WERI-Rb-1 (cell line): ENCODE measurements at regions not wholly inside any gene's neighbourhood (a gene's known extent, or its start where the extent isn't known, plus 50 kb on each side); places are given as distances from the start of the nearest gene placed in this dataset.
"Not testable (repeated sequence)": the region's sequence is repeated elsewhere in the genome, so short reads cannot be mapped to it uniquely, and the experiment has no call there.

Experiments used
- DNase-seq: peaks from one replicate; pipeline ENCODE4 v3.0.0-alpha.2; 2020
- H3K27ac ChIP-seq: fragments of 250-450 bp; sonication (Bioruptor Pico); 2 replicates; pipeline ENCODE4 v1.5.1; 2020; ENCODE audit warnings: mild to moderate bottlenecking, moderate library complexity
- H3K27me3 ChIP-seq: fragments of 250-450 bp; sonication (Bioruptor Pico); 2 replicates; pipeline ENCODE4 v1.5.1; 2021; ENCODE audit warnings: mild to moderate bottlenecking, low read depth, moderate library complexity; ENCODE audit not compliant: insufficient read depth, severe bottlenecking
- H3K36me3 ChIP-seq: fragments of 250-450 bp; sonication (Bioruptor Pico); 2 replicates; pipeline ENCODE4 v1.5.1; 2020; ENCODE audit warnings: mild to moderate bottlenecking, moderate library complexity
- H3K4me3 ChIP-seq: 2 replicates; pipeline ENCODE4 v1.5.1; 2011; ENCODE audit warnings: low read depth, mild to moderate bottlenecking, control low read depth, low read length
- H3K9me3 ChIP-seq: fragments of 250-450 bp; sonication (Bioruptor Pico); 2 replicates; pipeline ENCODE4 v1.5.1; 2021; ENCODE audit warnings: mild to moderate bottlenecking, moderate library complexity; ENCODE audit not compliant: severe bottlenecking
- TF ChIP-seq, protein P1 (sequence below): IDR thresholded peaks from 2 replicates; pipeline ENCODE4 v1.5.1; 2011; ENCODE audit warnings: low read depth, mild to moderate bottlenecking, control low read depth, inconsistent platforms, low read length

DNA sequence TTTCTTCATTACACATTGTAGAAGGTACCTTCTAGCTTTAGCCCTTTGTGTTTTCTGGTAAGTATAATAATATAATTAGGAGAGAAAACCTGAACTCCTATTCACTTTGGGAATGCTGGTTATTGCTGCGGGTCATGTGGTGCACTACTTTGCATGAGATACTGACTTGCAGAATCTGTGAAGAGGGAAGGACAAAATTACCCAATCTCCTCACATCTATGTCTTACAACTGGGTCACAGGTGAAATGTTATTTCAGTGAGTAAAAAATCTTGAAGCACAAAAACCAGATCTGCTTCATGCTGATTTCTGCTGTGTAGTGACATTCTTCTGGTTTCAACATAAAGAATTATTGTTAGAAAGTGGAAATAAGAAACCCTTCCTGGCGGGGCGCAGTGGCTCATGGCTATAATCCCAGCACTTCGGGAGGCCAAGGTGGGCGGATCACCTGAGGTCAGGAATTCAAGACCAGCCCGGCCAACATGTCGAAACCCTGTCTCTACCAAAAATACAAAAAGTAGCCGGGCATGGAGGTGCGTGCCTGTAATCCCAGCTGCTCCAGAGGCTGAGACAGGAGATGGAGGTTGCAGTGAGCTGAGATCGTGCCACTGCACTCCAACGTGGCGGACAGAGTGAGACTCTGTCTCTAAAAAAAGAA lies 211.0 kb upstream of the REG3G start:
- Histone ChIP-seq H3K4me3 (no peak overlapping the region), H3K27me3 (no peaks in the 10 kb centered on the region), H3K36me3 (no peaks in the 10 kb centered on the region), H3K9me3 (no peaks in the 10 kb centered on the region), H3K27ac (no peak overlapping the region)
- TF ChIP-seq, protein P1, sequence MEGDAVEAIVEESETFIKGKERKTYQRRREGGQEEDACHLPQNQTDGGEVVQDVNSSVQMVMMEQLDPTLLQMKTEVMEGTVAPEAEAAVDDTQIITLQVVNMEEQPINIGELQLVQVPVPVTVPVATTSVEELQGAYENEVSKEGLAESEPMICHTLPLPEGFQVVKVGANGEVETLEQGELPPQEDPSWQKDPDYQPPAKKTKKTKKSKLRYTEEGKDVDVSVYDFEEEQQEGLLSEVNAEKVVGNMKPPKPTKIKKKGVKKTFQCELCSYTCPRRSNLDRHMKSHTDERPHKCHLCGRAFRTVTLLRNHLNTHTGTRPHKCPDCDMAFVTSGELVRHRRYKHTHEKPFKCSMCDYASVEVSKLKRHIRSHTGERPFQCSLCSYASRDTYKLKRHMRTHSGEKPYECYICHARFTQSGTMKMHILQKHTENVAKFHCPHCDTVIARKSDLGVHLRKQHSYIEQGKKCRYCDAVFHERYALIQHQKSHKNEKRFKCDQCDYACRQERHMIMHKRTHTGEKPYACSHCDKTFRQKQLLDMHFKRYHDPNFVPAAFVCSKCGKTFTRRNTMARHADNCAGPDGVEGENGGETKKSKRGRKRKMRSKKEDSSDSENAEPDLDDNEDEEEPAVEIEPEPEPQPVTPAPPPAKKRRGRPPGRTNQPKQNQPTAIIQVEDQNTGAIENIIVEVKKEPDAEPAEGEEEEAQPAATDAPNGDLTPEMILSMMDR, result no peak
- DNase-seq, result no peak

DNA sequence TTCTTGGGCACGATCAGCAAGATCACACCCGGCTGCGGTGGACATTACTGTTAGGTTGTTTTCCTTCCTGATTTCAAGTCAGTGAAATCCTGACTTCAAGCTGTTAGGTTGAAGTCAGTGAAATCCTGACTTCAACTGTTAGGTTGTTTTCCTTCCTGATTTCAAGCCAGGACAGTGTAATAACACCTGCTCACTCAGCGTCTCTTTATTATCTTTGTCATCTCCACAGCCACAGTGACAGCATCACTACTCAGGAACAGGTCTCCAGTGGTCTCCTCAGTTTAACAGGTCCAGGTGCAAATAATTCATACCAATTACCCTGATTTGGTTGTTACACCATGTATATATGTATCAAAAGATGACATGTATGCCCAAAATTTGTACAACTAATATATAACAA lies 208.1 kb upstream of the REG3G start:
- Histone ChIP-seq H3K27ac (no peak overlapping the region), H3K9me3 (no peaks in the 10 kb centered on the region), H3K4me3 (no peak overlapping the region), H3K27me3 (no peaks in the 10 kb centered on the region), H3K36me3 (no peaks in the 10 kb centered on the region)
- DNase-seq, result no peak
- TF ChIP-seq, protein P1, result no peak

DNA sequence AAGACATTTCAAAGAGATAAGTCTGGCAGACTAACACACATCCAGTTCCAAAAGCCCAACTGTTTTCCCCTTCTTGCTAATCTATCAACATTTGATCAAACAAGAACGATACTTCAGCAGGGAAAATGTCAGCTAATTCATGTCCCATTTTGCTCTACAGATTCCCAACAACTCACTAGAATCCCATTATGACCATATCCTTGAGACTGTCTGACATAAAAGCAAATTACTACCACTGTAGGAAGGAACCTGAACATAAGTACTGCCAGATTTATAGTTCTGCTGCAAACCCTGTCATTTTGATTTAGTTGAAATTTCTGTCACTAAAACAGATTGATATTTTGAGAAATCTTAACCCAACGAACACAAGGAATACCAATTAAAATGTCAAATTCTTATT lies 193.0 kb upstream of the REG3G start:
- no peak overlapping the region for H3K27ac ChIP-seq
- no peaks in the 10 kb centered on the region for H3K27me3 ChIP-seq

DNA sequence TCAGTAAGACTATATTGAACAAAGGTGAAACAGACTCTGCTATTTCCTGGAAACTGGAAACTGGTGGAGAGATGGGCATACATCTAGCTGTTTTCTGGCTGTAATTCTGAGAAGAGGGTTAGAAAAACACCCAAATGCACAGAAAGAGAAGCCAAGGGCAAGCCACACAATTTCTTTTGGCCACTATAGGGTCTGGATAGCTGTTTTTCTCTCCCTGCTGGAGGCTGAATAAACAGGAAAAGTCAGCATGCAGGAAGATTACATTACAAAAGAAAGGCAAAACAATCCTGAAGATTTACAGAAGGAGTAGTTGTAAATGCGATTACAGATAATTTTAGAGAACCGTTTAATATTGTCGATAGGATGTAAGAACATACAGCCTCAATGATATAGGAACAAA lies 186.2 kb upstream of the REG3G start:
- TF ChIP-seq, protein P1, result no peak
- Histone ChIP-seq H3K4me3 (no peak overlapping the region), H3K9me3 (peaks cover 2% of the 10 kb centered on the region), H3K27ac (no peak overlapping the region), H3K36me3 (no peaks in the 10 kb centered on the region), H3K27me3 (no peaks in the 10 kb centered on the region)
- no peak for DNase-seq

More for the DNA sequence above, 193.0 kb upstream of the REG3G start:
- TF ChIP-seq, protein P1, result no peak
- no peaks in the 10 kb centered on the region for H3K9me3 ChIP-seq
- H3K4me3 ChIP-seq, result no peak overlapping the region
- no peak for DNase-seq
- no peaks in the 10 kb centered on the region for H3K36me3 ChIP-seq

DNA sequence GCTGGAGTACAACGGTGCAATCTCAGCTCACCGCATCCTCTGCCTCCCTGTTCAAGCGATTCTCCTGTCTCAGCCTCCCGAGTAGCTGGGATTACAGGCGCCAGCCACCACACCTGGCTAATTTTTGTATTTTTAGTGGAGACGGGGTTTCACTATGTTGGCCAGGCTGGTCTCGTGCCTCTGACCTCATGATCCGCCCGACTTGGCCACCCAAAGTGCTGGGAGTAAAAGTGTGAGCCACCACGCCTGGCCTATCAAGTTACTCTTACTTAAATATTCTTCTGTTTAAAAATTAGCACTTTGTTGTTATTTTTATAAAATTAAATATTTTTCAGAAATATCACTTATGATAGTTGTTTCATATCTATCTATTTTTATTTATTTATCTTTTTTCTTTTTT lies 185.2 kb upstream of the REG3G start:
- not testable (repeated sequence) for H3K27me3 ChIP-seq, H3K4me3 ChIP-seq, H3K9me3 ChIP-seq, H3K36me3 ChIP-seq, H3K27ac ChIP-seq, DNase-seq

DNA sequence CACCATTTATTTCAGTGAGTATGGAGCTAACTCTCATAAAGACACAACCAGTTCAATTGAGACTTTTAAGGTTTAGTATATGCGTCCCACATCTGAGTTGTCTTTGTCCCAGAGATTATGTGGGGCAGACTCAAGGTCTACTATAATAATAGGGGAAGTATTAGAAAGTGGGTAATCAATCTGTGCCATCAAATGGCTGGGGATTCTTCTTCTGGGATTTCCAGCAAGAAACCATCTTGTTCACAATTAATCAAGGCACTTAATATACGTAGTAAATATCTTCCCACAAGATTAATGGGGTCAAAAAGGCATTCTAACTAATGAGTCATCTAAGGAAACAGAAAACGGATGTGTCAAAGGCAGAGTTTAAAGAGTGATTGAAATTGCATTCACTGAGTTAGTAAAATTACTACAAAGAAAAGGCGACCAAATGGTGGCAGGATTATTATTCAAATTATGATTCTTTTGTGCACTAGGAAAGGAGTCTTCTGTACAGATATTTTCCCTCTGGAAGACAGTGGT lies 179.8 kb upstream of the REG3G start:
- Histone ChIP-seq H3K27me3 (no peaks in the 10 kb centered on the region), H3K27ac (no peak overlapping the region), H3K9me3 (no peaks in the 10 kb centered on the region), H3K4me3 (no peak overlapping the region), H3K36me3 (no peaks in the 10 kb centered on the region)
- no peak for DNase-seq
- TF ChIP-seq, protein P1, result no peak
